AG08396 (cell line): ENCODE measurements at regions not wholly inside any gene's neighbourhood (a gene's known extent, or its start where the extent isn't known, plus 50 kb on each side); places are given as distances from the start of the nearest gene placed in this dataset.
"Not testable (repeated sequence)": the region's sequence is repeated elsewhere in the genome, so short reads cannot be mapped to it uniquely, and the experiment has no call there.

Experiments used
- DNase-seq: peaks from one replicate; pipeline ENCODE4 v3.0.0; 2012; ENCODE audit warnings: low spot score, mixed read lengths

DNA sequence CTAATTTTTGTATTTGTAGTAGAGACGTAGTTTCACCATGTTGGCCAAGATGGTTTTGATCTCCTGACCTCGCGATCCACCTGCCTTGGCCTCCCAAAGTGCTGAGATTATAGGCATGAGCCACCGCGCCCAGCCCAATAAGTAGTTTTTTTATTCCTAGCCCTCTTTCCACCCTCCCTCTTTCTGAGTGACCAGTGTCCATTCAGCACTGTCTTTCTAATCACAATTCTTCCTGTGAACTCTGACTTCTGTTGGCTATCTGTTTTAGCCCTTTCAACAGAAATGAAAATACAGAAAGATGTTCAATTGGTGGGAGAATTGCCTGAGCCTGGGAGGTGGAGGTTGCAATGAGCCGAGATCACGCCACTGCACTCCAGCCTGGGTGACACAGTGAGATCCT is 122.3 kb upstream of the LIFR start:
- DNase-seq = not testable (repeated sequence)

GRCh38 chr5:38680094-38680825 is 123.8 kb upstream of the LIFR start:
- DNase-seq = no peak

DNA sequence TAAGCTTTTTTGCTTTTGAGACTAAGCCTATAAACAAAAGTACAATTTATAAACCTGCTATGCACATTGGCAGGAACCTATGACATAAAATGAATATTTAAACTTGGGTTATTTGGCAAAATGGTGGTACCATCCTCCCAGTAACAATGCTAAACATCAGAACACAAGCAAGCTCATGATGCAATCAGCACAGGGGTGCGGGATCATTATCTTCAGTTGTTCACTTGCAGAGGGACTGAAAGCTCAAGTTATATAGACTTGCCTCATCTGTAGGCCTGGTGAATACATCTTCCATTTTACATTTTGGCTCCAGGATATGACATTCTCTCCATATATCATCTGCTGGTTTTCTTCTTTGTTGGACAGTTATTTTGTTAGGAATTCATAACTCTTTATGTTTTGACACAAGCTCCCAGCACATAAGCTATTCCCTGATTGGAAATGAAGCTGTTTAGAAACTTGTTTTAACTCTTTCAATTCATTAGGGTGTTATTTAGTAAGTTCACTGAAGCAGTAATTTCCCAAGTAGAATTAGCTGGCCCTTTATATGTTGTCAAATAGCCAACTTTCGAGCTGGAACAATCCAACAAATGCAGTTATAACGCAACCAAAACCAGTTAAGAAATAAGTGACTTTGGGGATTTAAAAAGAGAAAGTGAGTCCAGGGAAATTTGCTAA is 124.7 kb upstream of the LIFR start:
- DNase-seq = no peak

DNA sequence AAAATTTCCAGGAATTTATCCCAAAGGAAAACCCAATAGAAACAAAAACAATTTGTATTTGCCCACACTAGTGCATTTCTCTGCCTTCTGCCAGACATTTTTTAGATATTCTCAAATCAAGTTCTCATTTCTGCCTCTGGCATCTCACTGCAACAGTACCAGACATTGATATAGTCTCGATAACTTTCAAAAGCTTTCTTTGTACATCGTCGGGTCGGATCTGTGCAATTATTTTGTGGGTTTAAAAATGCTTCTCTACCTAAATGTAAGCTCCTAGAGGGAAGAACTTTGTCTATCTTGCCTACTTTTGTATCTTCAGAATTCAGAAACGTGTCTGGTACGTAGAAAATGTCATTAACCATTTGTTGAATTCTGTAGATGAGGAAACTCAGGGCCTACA is 125.5 kb upstream of the LIFR start:
- no peak for DNase-seq

GRCh38 chr5:38686658-38687057 is 130.2 kb upstream of the LIFR start:
- no peak for DNase-seq

DNA sequence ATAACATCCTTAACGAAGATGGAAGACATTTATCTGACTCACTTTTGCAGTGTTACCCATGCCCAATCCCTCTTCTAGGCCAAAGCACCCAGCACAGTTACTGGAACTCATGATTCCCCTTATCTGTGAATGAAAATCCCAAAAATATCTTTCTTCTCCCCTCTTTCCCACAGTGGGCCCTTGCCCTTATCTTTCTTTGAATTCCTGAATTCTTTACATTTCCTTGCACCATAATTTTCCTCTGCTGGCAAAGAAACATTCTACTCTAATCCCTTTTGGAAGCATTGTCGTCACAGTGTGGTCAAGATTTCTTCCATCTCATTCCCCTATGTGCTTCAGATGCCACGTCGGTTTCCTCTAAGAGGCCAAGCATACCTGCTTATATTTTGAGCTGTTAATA is 135.9 kb upstream of the LIFR start:
- DNase-seq = no peak

DNA sequence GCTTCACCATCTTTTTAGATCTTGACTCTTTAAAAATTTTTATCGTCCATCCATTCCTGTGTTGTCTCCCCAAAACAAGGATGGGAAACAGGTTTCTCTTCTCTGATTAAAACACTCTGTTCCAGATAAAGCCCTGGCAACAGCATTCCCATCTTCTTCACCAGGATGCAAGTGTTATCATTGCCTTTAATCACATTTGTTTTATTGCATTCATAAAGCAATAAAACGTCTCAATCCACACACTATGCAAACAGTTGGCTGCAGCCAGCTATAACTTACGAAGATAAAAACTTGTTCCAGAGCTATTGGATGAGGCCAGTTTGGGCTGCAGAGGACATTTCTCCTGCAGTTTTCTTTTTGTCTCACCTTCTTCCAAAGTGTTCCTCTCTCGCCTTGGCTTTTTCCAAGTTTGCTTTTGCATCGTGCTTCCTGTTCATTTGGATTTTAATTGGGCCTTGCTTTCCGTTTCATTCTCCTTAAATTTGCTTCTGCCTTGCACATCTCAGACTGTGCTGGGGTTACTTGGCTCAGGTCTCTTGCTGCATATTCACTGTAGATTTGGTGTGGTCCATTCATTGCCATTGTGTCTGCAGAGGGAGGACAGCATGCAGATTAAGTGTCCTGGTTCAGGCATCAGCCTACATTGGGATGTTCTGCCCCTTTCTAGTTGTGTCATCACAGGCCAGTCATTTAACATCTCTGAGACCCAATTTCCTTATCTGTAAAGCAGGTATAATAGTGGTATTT is 136.5 kb upstream of the LIFR start:
- no peak for DNase-seq

- no peak for DNase-seq
Measured at GRCh38 chr5:38695021-38695958, 138.8 kb upstream of the LIFR start.

DNA sequence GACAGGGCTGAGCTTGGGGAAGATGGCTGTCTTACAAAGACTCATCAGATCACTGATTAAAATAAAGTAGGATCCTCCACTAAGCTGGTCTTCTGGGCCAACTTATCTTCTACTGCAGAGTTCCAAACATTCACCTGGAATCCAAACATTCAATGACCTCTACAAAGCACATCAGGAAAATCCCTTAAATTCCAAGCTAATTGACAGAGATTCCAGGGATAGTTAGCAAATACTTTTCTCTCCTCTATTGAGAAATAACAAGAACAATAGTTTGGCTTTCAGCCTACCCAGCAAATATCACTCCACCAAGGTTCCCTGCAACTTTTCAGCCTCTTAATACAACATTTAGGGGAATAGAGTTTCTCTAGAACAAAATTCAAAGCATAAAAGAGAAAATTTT is 140.6 kb upstream of the LIFR start:
- DNase-seq = no peak

DNA sequence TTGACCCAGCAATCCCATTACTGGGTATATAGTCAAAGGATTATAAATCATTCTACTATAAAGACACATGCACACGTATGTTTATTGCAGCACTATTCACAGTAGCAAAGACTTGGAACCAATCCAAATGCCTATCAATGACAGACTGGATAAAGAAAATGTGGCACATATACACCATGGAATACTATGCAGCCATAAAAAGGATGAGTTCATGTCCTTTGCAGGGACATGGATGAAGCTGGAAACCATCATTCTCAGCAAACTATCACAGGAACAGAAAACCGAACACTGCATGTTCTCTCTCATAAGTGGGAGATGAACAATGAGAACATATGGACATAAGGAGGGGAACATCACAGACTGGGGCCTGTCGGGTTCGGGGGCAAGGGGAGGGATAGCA is 140.3 kb upstream of the OSMR start:
- DNase-seq = not testable (repeated sequence)

GRCh38 chr5:38706376-38706775 is 139.4 kb upstream of the OSMR start:
- no peak for DNase-seq

GRCh38 chr5:38707352-38708210 is 138.2 kb upstream of the OSMR start:
- no peak for DNase-seq

GRCh38 chr5:38709678-38710306 is 136.0 kb upstream of the OSMR start:
- DNase-seq = no peak

- DNase-seq = no peak
Measured at GRCh38 chr5:38710627-38711026, 135.2 kb upstream of the OSMR start.

- DNase-seq = no peak
Measured at GRCh38 chr5:38712391-38712790, 133.4 kb upstream of the OSMR start.

DNA sequence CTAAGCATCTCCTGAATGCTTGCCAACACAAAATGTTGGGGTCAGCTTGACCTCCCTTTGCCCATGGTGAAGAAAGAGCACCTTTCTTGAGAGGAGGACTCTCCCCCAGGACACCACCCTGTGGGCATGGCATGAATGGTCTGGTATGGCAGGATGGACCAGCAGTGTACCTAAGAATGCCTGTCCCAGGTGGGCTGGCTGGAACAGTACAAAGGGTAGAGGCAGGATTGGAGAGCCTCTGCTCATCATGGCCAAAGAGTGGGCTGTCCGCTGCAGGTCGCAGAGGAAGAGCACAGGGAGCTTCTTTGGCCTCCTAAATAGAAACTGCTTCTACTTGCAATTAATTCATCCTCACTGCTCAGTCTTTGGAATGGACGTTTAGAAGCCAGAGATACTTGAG is 131.6 kb upstream of the OSMR start:
- no peak for DNase-seq

- no peak for DNase-seq
Measured at GRCh38 chr5:38714703-38715355, 131.0 kb upstream of the OSMR start.

DNA sequence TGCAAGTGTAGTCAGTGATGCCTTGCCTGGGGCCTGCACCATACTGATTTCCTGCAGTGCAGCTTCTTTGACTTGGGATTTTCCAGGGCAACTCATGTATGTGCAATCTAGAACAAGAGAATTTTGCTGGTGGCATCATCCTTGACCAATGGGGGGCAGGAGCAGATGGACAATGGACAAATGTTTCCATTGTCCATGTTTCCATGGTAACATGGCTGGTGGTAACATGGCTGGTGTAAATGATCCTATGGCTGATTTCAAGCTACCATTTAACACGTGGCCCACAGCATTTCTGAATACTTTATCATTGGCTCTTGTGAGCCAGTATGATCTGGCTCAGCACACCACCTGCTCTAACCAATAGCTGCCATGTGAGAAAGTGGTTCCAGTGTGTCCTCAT is 130.1 kb upstream of the OSMR start:
- no peak for DNase-seq

GRCh38 chr5:38716516-38716915 is 129.3 kb upstream of the OSMR start:
- no peak for DNase-seq

DNA sequence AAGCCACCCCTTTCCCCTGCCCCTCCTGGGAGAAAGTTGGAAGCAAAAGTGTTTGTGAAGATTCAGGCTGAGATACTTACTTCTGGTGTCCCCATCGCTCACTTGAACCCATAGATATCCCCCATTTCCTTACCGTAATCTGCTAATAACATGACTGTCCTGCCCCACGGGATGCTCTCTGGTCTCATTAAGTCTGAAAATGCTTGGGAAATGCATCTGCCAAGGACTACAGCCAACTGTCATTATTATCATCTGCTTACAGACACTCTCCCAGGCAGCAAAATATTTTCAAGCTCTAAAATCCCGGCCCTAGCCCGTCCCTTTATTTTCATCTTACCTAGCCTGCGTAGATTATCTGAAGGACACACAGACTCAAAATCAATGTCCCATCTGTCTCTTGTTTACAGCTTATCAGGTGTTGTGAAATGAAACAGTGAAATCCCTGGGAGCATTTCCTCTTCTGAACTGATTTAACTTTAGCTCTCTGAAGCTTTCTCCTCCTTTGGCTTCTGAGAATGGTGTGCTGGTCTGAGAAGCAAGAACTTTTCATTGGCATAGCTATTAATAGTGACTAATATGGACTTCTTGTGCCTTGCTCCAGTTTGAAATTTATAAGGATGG is 126.9 kb upstream of the OSMR start:
- no peak for DNase-seq
